Stomach (tissue), 4 donors: ENCODE measurements at regions not wholly inside any gene's neighbourhood (a gene's known extent, or its start where the extent isn't known, plus 50 kb on each side); places are given as distances from the start of the nearest gene placed in this dataset.

Experiments used
- POLR2A ChIP-seq, 4 donors: fragments of 450-650 bp; IDR thresholded peaks; one replicate each; pipeline ENCODE4 v1.6.1; 2016; ENCODE audit warnings: antibody characterized with exemption in 4 of 4, control low read depth in 2 of 4, mild to moderate bottlenecking in 1 of 4, moderate library complexity in 1 of 4
- POLR2AphosphoS5 ChIP-seq, 3 donors: sonication (generic); formaldehyde crosslinking; IDR thresholded peaks; one replicate each; pipeline ENCODE4 v1.6.1; 2016; ENCODE audit warnings: antibody characterized with exemption in 3 of 3

- TF ChIP-seq POLR2AphosphoS5 (IDR thresholded peaks at IDR 0.05) (no peak), POLR2A (IDR thresholded peaks at IDR 0.05) (no peak)
Measured at GRCh38 chr12:25681580-25681979, 128.5 kb upstream of the LMNTD1 start.
